T-helper 1 cell treated with Interleukin-12 subunit alpha and Interleukin-12 subunit beta and Interleukin-4 antibody, amounts not matched to agents 30 μg/mL and 1 μg/mL, for 36 hours (primary cell): ENCODE measurements at regions not wholly inside any gene's neighbourhood (a gene's known extent, or its start where the extent isn't known, plus 50 kb on each side); places are given as distances from the start of the nearest gene placed in this dataset.

ENCODE experiments used
- H3K27ac Mint-ChIP-seq: one replicate; pipeline ENCODE4 v1.8.0; 2021; ENCODE audit warnings: mild to moderate bottlenecking, mixed read lengths
- H3K27me3 Mint-ChIP-seq: one replicate; pipeline ENCODE4 v1.8.0; 2021; ENCODE audit warnings: low read depth, mixed read lengths
- H3K36me3 Mint-ChIP-seq: one replicate; pipeline ENCODE4 v1.8.0; 2021; ENCODE audit warnings: low read depth, mixed read lengths
- H3K4me1 Mint-ChIP-seq: one replicate; pipeline ENCODE4 v1.8.0; 2021; ENCODE audit warnings: low read depth, mixed read lengths
- H3K4me3 Mint-ChIP-seq: one replicate; pipeline ENCODE4 v1.8.0; 2021; ENCODE audit warnings: mild to moderate bottlenecking, moderate library complexity, mixed read lengths
- H3K9me3 Mint-ChIP-seq: one replicate; pipeline ENCODE4 v1.8.0; 2021; ENCODE audit warnings: mixed read lengths

DNA sequence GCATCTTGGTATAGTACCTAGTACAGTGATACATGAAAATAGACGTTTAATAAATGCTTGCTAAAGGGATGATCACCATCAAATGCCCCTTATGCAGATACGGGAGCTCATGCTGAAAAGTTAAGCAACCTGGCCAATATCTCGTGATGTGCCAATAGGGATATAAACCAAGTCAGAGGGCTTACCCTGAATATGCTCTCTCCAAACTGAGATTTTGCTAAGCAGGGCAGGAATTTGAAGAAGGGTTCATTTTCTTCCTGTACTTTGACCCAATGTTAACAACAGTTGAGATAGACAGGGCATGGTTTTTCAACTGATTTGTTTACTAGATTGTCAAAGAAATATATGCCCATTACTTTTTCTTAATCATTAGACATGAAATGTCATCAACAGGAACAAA, 219.3 kb upstream of the PREP start:
- Mint-ChIP-seq H3K9me3 (peaks cover 32% of the 10 kb centered on the region), H3K4me1 (peaks cover 39% of the 10 kb centered on the region), H3K27me3 (no peaks in the 10 kb centered on the region), H3K4me3 (no peak overlapping the region), H3K27ac (peak overlapping the region; percentile 28), H3K36me3 (peaks cover 35% of the 10 kb centered on the region)

DNA sequence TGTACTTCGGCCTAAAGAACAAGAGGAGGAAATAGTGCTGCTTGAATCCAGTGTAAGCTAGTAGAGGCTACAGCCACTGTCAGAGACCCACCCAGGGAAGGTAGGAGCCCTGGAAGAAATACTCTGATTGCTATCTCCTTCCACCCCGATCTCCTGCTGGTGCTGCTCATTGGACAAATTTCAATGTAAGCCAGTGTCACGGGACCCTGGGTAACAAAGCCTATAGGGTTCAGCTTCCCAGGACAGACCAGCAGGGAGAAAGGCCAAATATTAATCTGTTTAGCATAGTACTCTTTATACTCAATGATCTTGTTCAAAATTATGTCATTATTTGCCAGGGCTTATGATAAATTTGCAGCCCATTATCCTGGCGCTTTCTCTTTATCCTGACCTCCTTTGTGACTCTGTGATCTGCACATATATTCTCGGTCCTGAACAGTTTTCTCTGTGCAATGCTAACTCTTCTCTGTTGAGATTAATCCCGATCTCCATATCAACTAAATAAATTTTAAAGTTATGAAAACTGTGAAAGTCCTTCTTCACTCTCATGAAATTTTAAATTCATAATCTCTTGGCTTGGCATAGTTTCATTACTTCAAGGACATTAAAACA, 218.8 kb upstream of the PREP start:
- H3K9me3 Mint-ChIP-seq, result peaks cover 32% of the 10 kb centered on the region

DNA sequence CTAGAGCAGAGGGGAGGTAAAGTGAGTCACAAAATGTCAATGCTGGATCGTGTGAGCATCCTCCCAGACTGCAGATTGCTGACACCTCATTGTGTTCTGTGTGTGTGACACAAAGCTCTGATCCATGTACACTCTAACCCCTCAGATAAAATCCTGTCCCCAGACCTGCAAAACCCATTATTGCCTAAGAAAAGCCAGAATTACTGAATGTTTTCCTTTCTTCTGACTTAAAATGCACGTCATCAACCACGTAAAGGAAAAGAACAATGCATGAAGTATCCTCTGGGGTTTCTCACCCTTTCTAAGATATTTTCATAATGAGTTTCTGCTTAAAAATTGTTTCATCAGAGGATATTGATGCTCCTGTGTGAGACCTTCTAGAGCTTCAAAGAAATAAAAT, 218.0 kb upstream of the PREP start:
- peak overlapping the region; percentile 6 for H3K4me3 Mint-ChIP-seq
- peaks cover 27% of the 10 kb centered on the region for H3K4me1 Mint-ChIP-seq
- H3K9me3 Mint-ChIP-seq, result peaks cover 30% of the 10 kb centered on the region
- no peaks in the 10 kb centered on the region for H3K27me3 Mint-ChIP-seq
- peak overlapping the region; percentile 64 for H3K27ac Mint-ChIP-seq
- peaks cover 31% of the 10 kb centered on the region for H3K36me3 Mint-ChIP-seq

More for the DNA sequence above, 218.8 kb upstream of the PREP start:
- Mint-ChIP-seq H3K4me3 (no peak overlapping the region), H3K27ac (peak overlapping the region; percentile 28), H3K4me1 (peaks cover 34% of the 10 kb centered on the region), H3K36me3 (peaks cover 35% of the 10 kb centered on the region), H3K27me3 (no peaks in the 10 kb centered on the region)

GRCh38 chr6:105619971-105620741, 217.3 kb upstream of the PREP start:
- H3K36me3 Mint-ChIP-seq, result peaks cover 28% of the 10 kb centered on the region
- peak overlapping the region; percentile 64 for H3K27ac Mint-ChIP-seq
- H3K4me1 Mint-ChIP-seq, result peaks cover 27% of the 10 kb centered on the region
- H3K9me3 Mint-ChIP-seq, result peaks cover 23% of the 10 kb centered on the region
- no peak overlapping the region for H3K4me3 Mint-ChIP-seq
- no peaks in the 10 kb centered on the region for H3K27me3 Mint-ChIP-seq

- H3K36me3 Mint-ChIP-seq, result peaks cover 19% of the 10 kb centered on the region
- H3K27me3 Mint-ChIP-seq, result peaks cover 4% of the 10 kb centered on the region
- no peak overlapping the region for H3K27ac Mint-ChIP-seq
- peaks cover 23% of the 10 kb centered on the region for H3K9me3 Mint-ChIP-seq
- peaks cover 21% of the 10 kb centered on the region for H3K4me1 Mint-ChIP-seq
- H3K4me3 Mint-ChIP-seq, result no peak overlapping the region
Measured at GRCh38 chr6:105618247-105618646, 215.4 kb upstream of the PREP start.

DNA sequence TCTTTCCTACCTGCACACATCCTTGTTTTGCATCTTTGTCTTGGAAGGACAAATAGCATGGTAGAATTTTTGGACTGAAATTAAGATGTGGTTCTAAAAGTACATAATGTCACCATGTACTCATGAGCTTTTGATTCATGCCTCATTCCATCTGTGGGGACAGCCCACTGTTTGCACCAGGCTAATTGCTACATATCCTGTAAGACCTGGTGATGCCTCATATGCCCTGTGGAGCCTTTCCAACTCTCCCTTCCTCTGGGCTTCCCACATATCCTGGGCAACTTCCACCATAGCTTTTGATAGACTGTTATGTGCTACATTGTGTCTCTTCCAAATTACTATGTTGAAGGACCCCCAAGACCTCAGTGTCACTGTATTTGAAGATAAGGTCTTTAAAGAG, 213.6 kb upstream of the PREP start:
- H3K27ac Mint-ChIP-seq, result no peak overlapping the region
- peaks cover 4% of the 10 kb centered on the region for H3K27me3 Mint-ChIP-seq
- H3K9me3 Mint-ChIP-seq, result peaks cover 19% of the 10 kb centered on the region
- H3K4me1 Mint-ChIP-seq, result peaks cover 10% of the 10 kb centered on the region
- H3K4me3 Mint-ChIP-seq, result no peak overlapping the region
- peaks cover 13% of the 10 kb centered on the region for H3K36me3 Mint-ChIP-seq

- peaks cover 11% of the 10 kb centered on the region for H3K27me3 Mint-ChIP-seq
- no peak overlapping the region for H3K27ac Mint-ChIP-seq
- peaks cover 14% of the 10 kb centered on the region for H3K9me3 Mint-ChIP-seq
- H3K4me1 Mint-ChIP-seq, result peaks cover 17% of the 10 kb centered on the region
- peaks cover 14% of the 10 kb centered on the region for H3K36me3 Mint-ChIP-seq
- H3K4me3 Mint-ChIP-seq, result no peak overlapping the region
Measured at GRCh38 chr6:105611606-105612005, 208.7 kb upstream of the PREP start.

DNA sequence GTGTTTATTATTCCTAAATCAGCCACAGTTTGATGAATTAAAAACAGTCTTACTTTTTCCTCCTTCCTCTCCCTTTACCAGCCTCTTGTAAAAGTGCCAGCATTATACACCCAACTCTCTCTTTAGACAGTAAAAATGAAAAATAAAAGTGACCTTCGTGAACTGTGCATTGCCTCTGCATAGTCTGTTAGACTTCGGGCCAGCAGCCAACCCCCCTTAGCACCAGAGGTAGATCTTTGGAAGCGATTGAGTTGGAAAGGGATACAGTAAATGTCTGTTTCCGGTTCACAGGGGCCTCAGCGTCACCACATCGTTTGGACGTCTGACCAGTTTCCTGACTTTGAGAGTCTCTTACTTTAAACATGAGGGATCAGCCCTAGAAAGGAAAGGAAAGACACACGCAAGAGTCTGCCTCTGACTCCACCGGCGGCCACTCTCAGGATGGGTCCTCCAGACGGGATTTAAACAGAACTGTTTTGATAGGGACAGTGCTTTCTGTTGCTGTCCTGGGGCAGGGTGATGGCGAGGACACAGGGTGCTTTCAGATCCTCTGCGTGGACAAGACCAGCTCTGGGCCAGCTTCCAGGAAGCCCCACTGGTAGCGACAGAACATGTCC, 206.6 kb upstream of the PREP start:
- Mint-ChIP-seq H3K27me3 (peaks cover 7% of the 10 kb centered on the region), H3K27ac (peak overlapping the region; percentile 23), H3K4me1 (peaks cover 17% of the 10 kb centered on the region), H3K4me3 (no peak overlapping the region), H3K36me3 (peaks cover 15% of the 10 kb centered on the region), H3K9me3 (peaks cover 10% of the 10 kb centered on the region)

- Mint-ChIP-seq H3K4me1 (peaks cover 17% of the 10 kb centered on the region), H3K27me3 (peaks cover 7% of the 10 kb centered on the region), H3K4me3 (no peak overlapping the region), H3K36me3 (peaks cover 15% of the 10 kb centered on the region), H3K27ac (no peak overlapping the region), H3K9me3 (peaks cover 7% of the 10 kb centered on the region)
Measured at GRCh38 chr6:105608711-105609374, 206.0 kb upstream of the PREP start.

GRCh38 chr6:105607636-105608621, 205.0 kb upstream of the PREP start:
- no peak overlapping the region for H3K4me3 Mint-ChIP-seq
- H3K9me3 Mint-ChIP-seq, result peaks cover 7% of the 10 kb centered on the region
- H3K27me3 Mint-ChIP-seq, result peaks cover 7% of the 10 kb centered on the region
- peaks cover 17% of the 10 kb centered on the region for H3K4me1 Mint-ChIP-seq
- H3K27ac Mint-ChIP-seq, result no peak overlapping the region
- peaks cover 15% of the 10 kb centered on the region for H3K36me3 Mint-ChIP-seq

DNA sequence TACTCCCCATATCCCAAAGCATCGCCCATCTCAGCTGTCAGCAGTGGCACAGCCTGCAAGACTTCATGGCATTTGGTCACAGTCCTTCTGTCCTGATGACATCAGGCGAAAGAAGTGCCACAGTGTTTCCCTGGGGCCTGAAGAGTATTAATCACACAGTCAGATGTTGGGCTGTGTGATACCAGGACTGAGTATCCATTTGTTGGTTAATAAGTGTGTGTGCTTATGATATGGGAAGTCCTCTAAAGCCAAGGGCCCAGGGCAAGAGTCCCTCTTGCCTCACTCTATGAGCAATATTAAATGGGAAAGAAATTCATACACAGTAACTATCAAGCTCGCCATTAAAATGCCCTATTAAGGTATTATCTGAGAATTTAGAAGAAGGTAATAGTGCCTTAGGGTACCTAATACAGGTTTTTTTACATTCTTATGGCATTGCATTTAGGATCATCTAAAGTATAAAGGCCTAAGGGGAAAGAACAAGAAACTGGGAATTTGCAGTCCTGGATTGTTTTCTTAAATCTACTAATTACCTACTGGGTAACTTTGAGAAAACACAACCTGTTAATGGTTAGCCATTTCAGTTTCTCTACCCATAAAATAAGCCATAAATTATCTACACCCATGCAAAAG, 204.1 kb upstream of the PREP start:
- Mint-ChIP-seq H3K4me3 (no peak overlapping the region), H3K9me3 (peaks cover 7% of the 10 kb centered on the region), H3K27ac (no peak overlapping the region), H3K4me1 (peaks cover 18% of the 10 kb centered on the region), H3K36me3 (peaks cover 15% of the 10 kb centered on the region), H3K27me3 (peaks cover 7% of the 10 kb centered on the region)

DNA sequence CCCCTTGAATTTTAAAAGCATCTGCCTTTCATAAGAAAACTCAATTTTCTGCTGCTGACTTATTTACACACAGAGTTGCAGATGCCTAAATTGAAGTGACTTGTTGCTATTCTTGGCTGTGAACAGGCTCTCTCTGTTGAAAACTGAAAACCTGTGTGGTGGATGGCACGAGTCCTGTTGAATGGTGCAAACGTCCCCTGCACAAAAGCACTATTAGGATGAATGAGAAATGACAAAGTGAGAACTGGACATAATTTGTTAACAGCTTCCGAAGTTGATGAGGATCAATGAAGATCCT, 201.7 kb upstream of the PREP start:
- Mint-ChIP-seq H3K4me1 (peaks cover 33% of the 10 kb centered on the region), H3K27ac (no peak overlapping the region), H3K4me3 (no peak overlapping the region), H3K36me3 (peaks cover 15% of the 10 kb centered on the region), H3K9me3 (peaks cover 7% of the 10 kb centered on the region), H3K27me3 (no peaks in the 10 kb centered on the region)

DNA sequence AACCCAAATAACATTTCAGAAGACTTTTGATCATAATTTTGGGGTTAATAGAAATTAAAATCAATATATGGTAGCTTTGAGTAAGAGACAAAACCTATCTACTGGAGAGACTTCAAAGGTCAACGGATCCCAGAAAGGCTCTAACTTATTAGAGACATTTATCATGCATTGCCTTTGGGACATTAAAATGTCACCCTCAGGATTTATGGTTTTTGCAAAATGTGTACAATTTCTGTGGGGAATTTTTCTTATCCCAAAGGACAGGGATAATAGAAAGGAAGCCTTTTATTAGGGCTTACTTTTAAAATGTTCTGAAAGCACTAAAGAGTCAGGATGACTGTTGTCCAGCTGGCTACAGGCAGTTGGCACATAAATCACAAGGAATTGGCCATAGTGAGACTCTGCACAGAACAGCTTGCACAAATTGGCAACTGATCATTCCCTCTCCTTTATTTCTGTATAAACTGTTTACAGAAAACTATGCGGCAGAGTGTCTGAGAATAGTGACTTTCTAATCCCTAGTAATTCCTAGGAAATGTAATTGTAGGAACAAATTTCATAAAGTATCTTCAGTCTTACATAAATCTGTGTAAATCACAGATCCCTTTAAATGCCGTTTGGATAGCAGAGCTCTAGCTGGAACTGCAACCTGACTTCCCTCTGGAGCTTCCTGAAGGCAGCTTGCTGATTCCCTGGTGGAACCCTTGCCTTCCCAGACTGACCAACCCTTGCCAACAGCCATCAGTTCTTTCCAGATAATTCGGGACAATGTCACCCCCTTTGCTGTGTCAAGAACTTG, 201.1 kb upstream of the PREP start:
- Mint-ChIP-seq H3K4me3 (no peak overlapping the region), H3K27ac (no peak overlapping the region)

More for the DNA sequence above, 201.1 kb upstream of the PREP start:
- peaks cover 14% of the 10 kb centered on the region for H3K36me3 Mint-ChIP-seq
- H3K4me1 Mint-ChIP-seq, result peaks cover 28% of the 10 kb centered on the region
- H3K9me3 Mint-ChIP-seq, result peaks cover 7% of the 10 kb centered on the region
- H3K27me3 Mint-ChIP-seq, result no peaks in the 10 kb centered on the region
